Pons (tissue), 1 donor: ENCODE measurements at regions not wholly inside any gene's neighbourhood (a gene's known extent, or its start where the extent isn't known, plus 50 kb on each side); places are given as distances from the start of the nearest gene placed in this dataset.

Experiments
- DNase-seq: peaks from one replicate; pipeline ENCODE4 v3.0.0-alpha.2; 2016; ENCODE audit warnings: low spot score

DNA sequence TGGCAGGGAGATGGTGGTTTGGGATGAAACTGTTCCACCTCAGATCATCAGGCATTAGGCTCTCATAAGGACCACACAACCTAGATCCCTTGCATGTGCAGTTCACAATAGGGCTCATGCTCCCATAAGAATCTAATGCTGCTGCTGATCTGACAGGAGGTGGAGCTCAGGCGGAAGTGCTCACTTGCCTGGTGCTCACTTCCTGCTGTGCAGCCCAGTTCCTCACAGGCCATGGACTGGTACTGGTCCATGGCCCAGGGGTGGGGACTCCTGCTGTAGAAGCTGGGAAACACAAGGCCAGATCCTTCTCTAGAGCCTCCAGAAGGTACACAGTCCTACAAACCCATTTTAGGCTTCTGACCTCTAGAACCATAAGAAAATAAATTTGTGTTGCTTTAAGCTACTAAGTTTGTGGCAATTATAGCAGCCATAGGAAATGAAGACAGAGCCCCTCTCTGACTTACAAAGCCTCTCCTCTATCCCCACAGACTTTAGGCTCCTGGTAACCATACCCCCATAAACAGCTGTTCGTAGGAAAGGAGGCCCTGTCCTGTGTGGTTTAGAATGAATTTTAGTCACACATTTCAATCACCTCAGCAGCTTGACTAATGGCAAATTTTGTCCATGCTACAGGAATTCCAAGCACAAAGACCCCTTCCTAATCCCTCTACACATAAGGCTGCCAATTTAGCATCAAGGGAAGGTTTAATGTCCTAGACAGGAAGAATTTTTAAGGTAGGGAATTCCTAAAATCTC is 206.1 kb upstream of the PHYHIPL start:
- no peak for DNase-seq

DNA sequence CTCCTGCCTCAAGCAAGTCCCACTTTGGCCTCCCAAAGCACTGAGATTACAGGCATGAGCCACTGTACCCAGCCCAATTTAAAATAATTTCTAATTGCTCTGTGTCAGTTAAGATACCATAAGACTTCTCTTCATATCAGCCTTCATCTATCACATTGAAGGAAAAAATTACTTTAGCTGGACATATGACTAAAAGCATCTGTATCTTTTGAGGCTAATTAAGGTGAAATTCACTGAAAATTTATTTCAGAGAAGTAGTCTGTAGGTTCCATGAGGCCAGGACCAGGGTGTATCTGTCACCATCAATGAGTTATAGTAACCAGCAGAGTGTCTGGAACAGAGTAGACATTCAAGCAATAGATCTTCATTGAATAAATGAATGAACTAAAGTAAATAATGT is 205.2 kb upstream of the PHYHIPL start:
- DNase-seq: no peak

- no peak for DNase-seq
Measured at GRCh38 chr10:58971796-58972491, 204.5 kb upstream of the PHYHIPL start.

DNA sequence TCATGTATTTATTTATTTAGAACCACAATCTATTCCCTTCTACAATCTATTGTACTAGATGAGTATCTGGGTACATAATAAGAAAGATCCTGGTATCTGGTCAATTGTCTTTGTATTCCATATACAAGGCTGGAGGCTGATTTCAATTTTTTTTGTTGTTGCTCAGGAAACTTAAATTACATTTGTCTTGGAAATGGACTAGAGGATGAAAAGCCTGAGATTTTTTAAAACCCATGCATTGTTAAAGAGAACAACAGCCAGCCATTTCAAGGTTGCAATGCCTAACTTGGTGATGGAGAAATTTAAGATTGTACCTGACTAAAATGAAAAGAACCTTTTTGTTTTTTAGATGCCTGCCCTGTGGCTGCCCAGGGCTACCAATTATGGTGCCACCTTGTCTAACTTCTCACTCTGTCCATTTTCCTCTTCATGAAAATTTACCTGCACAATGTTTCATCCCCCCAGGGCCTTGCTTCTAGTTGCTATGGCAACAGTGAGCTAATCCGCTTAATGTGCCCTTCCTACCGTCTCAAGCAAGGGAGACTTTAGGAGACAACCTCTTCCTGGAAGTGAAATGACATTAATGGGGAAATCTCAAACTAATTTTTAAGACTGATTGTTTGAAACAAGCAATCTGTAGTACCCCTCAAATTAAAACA is 203.7 kb upstream of the PHYHIPL start:
- DNase-seq: no peak

DNA sequence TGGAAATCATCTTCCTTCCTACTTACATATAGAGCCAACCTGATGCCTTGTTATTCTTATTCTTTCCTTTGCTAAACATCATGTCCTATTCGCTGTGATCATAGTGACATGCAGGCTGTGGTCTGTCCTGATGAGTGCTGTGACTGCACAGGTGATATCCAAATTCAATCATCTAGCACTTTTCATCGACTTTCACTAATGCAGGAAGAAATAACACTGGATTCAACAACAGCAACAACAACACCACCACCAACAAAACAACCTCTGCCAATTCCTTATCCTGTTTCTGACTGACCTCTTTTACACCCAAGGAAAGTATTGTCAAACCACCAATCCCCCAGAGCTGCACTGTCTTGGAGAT is 203.2 kb upstream of the PHYHIPL start:
- DNase-seq: no peak

- no peak for DNase-seq
Measured at GRCh38 chr10:58976254-58976653, 200.2 kb upstream of the PHYHIPL start.

- DNase-seq: no peak
Measured at GRCh38 chr10:58979711-58980110, 196.7 kb upstream of the PHYHIPL start.

DNA sequence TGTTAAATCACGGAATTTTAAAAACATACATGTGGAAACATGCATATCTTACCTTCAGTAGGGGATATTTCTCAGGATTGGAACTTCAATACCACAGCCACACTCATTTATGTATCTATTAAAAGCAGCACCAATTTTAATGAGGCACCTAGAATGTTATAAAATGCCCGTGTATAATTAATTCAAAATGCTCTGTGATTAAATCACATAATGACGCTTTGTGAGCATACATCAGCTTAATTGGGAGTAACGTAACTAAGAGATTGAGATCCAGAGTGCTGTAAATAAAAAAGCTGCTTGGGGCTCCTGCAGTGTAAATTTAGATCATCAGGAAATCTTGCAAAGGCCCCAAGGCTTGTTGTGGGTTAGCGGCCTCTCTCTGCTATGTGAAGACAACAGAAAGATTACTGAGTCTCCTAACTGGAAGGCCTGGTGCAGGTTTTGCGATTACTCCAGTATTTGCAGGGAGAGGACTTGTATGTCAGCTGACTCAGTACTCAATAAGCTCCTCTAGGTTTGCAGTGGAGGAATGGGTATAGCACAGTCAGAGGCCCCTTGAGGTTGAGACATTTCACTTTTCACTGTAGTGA is 195.5 kb upstream of the PHYHIPL start:
- no peak for DNase-seq

- no peak for DNase-seq
Measured at GRCh38 chr10:58981846-58982245, 194.6 kb upstream of the PHYHIPL start.

DNA sequence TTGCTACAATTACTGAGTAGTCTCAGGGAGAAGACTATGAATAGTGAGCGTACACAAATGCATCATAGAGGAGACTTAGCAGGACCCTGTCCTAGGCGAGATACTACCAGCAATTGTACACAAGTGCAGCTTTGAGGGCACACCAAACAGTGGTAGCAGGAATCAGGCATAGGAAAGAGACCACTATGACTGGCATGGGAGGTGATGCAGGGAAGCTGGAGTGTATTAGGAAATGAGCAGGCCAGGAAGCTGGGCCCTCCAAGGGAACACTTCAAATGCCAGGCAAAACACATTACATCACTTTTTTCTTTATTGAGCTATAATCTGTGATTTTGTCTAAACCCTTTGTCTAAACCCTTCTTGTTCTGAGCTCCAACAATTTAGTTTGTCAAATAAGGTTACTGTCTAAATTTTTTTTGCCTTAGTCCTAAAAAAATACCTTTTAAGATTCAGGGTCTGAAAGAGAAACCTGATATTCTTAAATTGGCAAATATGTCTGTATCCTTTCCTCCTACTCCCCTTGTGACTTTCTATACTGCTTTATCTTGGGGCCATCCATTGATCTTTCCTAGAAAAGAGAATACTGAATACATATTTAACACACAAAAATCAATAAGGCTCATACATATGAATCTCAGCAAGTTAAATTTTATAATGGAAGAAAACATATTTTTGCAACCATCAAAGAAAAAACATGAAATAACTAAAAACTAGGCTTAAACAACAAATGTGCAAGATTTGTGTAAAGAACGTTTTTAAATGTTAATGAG is 193.8 kb upstream of the PHYHIPL start:
- no peak for DNase-seq

GRCh38 chr10:58985216-58985615 is 191.2 kb upstream of the PHYHIPL start:
- DNase-seq: no peak

DNA sequence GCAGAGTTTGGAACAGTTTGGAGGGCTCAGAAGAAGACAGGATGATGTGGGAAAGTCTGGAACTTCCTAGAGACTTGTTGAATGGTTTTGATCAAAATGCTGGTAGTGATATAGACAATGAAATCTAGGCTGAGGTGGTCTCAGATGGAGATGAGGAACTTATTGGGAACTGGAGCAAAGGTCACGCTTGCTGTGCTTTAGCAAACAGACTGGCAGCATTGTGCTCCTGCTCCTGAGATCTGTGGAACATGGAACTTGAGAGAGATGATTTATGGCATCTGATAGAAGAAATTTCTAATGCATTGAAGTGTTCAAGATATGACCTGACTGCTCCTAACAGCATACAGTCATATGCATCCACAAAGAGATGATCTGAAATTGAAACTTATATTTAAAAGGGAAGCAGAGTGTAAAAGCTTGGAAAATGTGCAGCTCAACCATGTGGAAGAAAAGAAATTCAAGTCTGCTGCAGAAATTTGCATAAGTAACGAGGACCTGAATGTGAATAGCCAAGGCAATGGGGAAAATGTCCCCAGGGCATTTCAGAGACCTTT is 186.9 kb upstream of the PHYHIPL start:
- no peak for DNase-seq

DNA sequence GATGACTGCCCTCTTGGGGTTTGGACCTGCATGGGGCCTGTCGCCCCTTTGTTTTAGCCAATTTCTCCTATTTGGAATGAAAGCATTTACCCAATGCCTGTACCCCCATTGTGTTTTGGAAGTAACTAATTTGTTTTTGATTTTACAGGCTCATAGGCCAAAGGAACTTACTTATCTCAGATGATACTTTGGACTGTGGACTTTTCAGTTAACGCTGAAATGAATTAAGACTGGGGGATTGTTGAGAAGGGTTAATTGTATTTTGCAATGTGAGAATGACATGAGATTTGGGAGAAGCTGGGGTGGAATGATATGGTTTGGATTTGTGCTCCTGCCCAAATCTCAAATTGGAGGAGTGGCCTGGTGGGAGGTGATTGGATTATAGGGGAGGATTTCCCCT is 185.8 kb upstream of the PHYHIPL start:
- DNase-seq: no peak

DNA sequence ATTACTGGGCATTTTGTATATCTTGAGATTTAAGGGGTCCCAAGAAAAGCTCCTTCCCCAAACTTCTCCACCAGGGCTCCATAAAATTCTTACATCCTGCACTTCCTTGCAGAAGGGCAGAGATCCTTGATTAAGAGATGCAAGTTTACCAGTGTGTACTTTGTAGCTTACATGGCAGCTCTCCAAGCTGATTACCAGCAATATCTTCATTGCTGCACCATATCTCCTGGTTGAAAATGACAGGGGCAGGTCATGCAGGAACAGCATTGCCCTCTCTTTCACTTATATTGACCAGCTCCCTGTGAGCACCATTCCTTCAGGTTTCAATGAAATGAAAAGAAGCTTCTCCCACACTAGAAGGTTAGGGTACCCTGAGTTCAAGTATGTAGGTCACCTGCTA is 184.6 kb upstream of the PHYHIPL start:
- DNase-seq: no peak

- DNase-seq: peak; percentile 77
Measured at GRCh38 chr10:58992830-58993460, 183.5 kb upstream of the PHYHIPL start.

GRCh38 chr10:58993480-58994221 is 182.8 kb upstream of the PHYHIPL start:
- peak; percentile 96 for DNase-seq

- DNase-seq: no peak
Measured at GRCh38 chr10:58994226-58995057, 182.0 kb upstream of the PHYHIPL start.

DNA sequence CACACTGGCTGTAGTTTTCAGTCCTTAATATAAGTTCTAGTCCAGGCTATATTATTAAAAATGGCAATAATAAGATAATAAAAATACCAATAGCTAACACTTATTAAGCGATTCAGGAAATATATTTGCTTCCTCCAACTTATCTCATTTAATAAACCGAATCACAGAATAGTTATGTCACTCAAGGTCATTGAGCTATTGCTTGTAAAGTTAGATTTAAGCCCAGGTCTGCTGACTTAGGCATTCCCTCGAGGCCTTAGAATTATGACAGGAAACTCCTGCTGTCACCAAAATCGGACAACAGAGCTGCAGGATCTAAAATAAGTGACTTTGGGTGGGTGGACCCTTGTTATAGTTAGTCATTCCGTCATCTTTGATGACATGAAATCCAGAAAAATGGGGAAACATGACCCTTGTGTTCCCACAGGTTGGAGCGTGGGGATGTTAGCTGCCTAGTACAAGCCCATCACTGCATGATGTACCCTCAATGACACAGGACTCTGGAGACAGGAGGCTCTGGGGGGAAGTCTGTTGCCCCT is 181.3 kb upstream of the PHYHIPL start:
- DNase-seq: no peak

DNA sequence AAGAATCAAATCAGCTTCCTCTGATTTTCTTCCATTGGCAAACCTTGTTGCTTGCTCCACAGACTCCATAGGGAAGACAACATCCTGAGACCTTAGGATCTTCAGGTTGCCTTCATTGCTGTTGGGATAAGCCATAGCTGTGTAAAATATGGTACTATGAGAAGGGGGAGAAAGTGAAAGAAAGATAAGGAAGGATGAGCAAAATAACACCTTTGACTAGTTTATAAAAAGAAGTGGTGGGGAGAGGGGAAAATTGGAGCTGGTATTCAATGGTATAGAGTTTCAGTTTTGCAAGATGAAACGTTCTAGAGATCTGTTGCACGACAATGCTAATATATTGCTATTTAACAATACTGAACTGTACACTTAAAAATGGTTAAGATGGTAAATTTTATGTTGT is 180.4 kb upstream of the PHYHIPL start:
- no peak for DNase-seq
